ENCODE measurements at regions not wholly inside any gene's neighbourhood (a gene's known extent, or its start where the extent isn't known, plus 50 kb on each side); places are given as distances from the start of the nearest gene placed in this dataset.

DNA sequence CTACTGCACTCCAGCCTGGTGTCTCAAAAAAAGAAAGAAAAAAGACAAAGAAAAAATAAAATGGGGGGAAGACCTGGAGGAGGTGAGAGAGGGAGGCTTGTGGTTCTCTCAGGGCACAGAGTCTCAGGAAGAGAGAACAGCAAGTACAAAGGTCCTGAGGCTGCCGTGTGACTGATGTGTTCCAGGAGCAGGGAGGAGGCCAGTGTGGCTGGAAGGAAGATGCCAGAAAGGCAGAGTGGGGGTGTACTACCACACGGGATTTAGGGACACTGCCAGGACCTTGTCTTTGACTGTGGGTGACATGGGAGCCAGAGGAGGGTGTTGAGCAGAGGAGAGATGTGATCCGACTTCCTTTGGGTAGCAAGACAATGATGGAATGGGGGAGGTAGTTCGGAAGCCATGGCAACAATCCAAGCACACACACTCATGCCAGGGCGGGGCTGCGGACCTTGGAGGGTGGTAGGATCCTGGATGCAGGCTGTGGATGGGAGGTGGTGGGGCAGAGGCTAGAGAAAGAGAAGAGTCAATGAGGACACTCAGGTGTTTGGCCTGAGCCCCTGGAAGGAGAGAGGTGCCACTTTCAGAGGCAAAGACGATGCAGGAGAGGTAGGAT lies 136.4 kb upstream of the PTPN1 start:
- Histone ChIP-seq H3K27ac (ENCODE audit: low read depth in 2 of 2, low read length in 2 of 2) (no peak overlapping the region), H3K27me3 (ENCODE audit: control insufficient read depth, insufficient read depth, low read length) (no peaks in the 10 kb centered on the region), H3K36me3 (ENCODE audit: control insufficient read depth in 2 of 3, insufficient read depth in 3 of 3, low read length in 3 of 3) (no peaks in the 10 kb centered on the region), H3K9ac (ENCODE audit: low read length in 3 of 3) (no peak overlapping the region), H3K4me3 (ENCODE audit: low read length in 3 of 3) (no peak overlapping the region), H3K4me1 (ENCODE audit: control insufficient read depth in 2 of 3, insufficient read depth in 2 of 3, low read depth in 1 of 3, low read length in 3 of 3) (no peaks in the 10 kb centered on the region), H3K9me3 (ENCODE audit: control insufficient read depth in 2 of 3, insufficient read depth in 1 of 3, low read length in 3 of 3) (no peaks in the 10 kb centered on the region)
- no peak for TF ChIP-seq CTCF (IDR thresholded peaks at IDR 0.05; ENCODE audit: borderline replicate concordance, extremely low read depth, insufficient read depth)
- intact Hi-C loops (cut with DNase I) = no loop called here
- FAIRE-seq (no peak), DNase-seq (no peak)

GRCh38 chr20:50374541-50375078 lies 135.6 kb upstream of the PTPN1 start:
- no peak for TF ChIP-seq CTCF (IDR thresholded peaks at IDR 0.05; ENCODE audit: borderline replicate concordance, extremely low read depth, insufficient read depth)
- intact Hi-C loops (cut with DNase I) = no loop called here
- no peak overlapping the region for H3K9ac ChIP-seq (ENCODE audit: low read length in 3 of 3)

GRCh38 chr20:50376179-50376887 lies 133.8 kb upstream of the PTPN1 start:
- TF ChIP-seq CTCF (IDR thresholded peaks at IDR 0.05; ENCODE audit: borderline replicate concordance, extremely low read depth, insufficient read depth) = no peak
- Histone ChIP-seq H3K36me3 (ENCODE audit: control insufficient read depth in 2 of 3, insufficient read depth in 3 of 3, low read length in 3 of 3) (no peaks in the 10 kb centered on the region), H3K4me3 (ENCODE audit: low read length in 3 of 3) (no peak overlapping the region), H3K4me1 (ENCODE audit: control insufficient read depth in 2 of 3, insufficient read depth in 2 of 3, low read depth in 1 of 3, low read length in 3 of 3) (peaks cover 0 to 7% (median 7%) of the 10 kb centered on the region in 3 donors), H3K9ac (ENCODE audit: low read length in 3 of 3) (no peak overlapping the region), H3K9me3 (ENCODE audit: control insufficient read depth in 2 of 3, insufficient read depth in 1 of 3, low read length in 3 of 3) (no peaks in the 10 kb centered on the region), H3K27ac (ENCODE audit: low read depth in 2 of 2, low read length in 2 of 2) (no peak overlapping the region), H3K27me3 (ENCODE audit: control insufficient read depth, insufficient read depth, low read length) (no peaks in the 10 kb centered on the region)
- peak in 1 of 5 donors; percentile 21 for DNase-seq
- no peak for FAIRE-seq
- intact Hi-C loops (cut with DNase I) = no loop called here

More at GRCh38 chr20:50374541-50375078, 135.6 kb upstream of the PTPN1 start:
- no peak overlapping the region for H3K27ac ChIP-seq (ENCODE audit: low read depth in 2 of 2, low read length in 2 of 2)
- H3K4me1 ChIP-seq (ENCODE audit: control insufficient read depth in 2 of 3, insufficient read depth in 2 of 3, low read depth in 1 of 3, low read length in 3 of 3) = peaks cover 0 to 2% (median 1%) of the 10 kb centered on the region in 3 donors
- no peaks in the 10 kb centered on the region for H3K9me3 ChIP-seq (ENCODE audit: control insufficient read depth in 2 of 3, insufficient read depth in 1 of 3, low read length in 3 of 3)
- no peaks in the 10 kb centered on the region for H3K27me3 ChIP-seq (ENCODE audit: control insufficient read depth, insufficient read depth, low read length)
- no peak overlapping the region for H3K4me3 ChIP-seq (ENCODE audit: low read length in 3 of 3)
- FAIRE-seq = no peak
- H3K36me3 ChIP-seq (ENCODE audit: control insufficient read depth in 2 of 3, insufficient read depth in 3 of 3, low read length in 3 of 3) = no peaks in the 10 kb centered on the region
- no peak for DNase-seq

All from kidney (tissue), 13 donors.